HL-60 (cell line): ENCODE measurements at regions not wholly inside any gene's neighbourhood (a gene's known extent, or its start where the extent isn't known, plus 50 kb on each side); places are given as distances from the start of the nearest gene placed in this dataset.

Experiments
- GABPA ChIP-seq: IDR thresholded peaks from 2 replicates; pipeline ENCODE4 v1.6.1; 2012; ENCODE audit warnings: low read depth
- POLR2AphosphoS5 ChIP-seq: IDR thresholded peaks from 2 replicates; pipeline ENCODE4 v1.6.1; 2012; ENCODE audit warnings: low read depth
- SPI1 ChIP-seq: IDR thresholded peaks from 2 replicates; pipeline ENCODE4 v1.6.1; 2012; ENCODE audit warnings: low read depth, mild to moderate bottlenecking, borderline replicate concordance
- TF ChIP-seq, protein P1 (sequence below): IDR thresholded peaks from one replicate; pipeline ENCODE4 v1.5.1; 2011; ENCODE audit warnings: low read length, control low read depth, inconsistent platforms; ENCODE audit not compliant: insufficient read depth
- TF ChIP-seq, protein P2 (sequence below): IDR thresholded peaks from 2 replicates; pipeline ENCODE4 v1.6.1; 2012; ENCODE audit warnings: low read depth; ENCODE audit not compliant: insufficient replicate concordance

DNA sequence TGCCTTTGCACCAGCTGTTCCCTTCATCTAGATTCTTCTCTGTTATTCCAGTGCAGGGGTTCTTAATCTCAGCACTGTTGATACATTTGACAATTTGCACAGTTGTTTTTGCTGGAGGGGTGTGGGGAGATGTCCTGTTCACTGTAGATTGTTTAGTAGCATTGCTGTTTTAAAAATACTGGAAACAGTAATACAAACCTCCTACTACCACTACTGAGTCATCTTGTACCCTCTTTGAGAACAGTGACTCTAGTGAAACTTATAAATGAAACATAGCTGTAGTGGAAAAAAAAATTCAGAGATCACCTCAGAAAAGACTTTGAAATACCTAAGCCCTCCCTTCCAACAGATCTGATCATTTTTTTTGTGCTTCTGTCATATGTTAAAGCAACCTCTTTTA, 154.8 kb upstream of the TMEM196 start:
- TF ChIP-seq POLR2AphosphoS5 (no peak), SPI1 (no peak), GABPA (no peak)
- TF ChIP-seq, protein P1, sequence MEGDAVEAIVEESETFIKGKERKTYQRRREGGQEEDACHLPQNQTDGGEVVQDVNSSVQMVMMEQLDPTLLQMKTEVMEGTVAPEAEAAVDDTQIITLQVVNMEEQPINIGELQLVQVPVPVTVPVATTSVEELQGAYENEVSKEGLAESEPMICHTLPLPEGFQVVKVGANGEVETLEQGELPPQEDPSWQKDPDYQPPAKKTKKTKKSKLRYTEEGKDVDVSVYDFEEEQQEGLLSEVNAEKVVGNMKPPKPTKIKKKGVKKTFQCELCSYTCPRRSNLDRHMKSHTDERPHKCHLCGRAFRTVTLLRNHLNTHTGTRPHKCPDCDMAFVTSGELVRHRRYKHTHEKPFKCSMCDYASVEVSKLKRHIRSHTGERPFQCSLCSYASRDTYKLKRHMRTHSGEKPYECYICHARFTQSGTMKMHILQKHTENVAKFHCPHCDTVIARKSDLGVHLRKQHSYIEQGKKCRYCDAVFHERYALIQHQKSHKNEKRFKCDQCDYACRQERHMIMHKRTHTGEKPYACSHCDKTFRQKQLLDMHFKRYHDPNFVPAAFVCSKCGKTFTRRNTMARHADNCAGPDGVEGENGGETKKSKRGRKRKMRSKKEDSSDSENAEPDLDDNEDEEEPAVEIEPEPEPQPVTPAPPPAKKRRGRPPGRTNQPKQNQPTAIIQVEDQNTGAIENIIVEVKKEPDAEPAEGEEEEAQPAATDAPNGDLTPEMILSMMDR, result no peak
- TF ChIP-seq, protein P2, sequence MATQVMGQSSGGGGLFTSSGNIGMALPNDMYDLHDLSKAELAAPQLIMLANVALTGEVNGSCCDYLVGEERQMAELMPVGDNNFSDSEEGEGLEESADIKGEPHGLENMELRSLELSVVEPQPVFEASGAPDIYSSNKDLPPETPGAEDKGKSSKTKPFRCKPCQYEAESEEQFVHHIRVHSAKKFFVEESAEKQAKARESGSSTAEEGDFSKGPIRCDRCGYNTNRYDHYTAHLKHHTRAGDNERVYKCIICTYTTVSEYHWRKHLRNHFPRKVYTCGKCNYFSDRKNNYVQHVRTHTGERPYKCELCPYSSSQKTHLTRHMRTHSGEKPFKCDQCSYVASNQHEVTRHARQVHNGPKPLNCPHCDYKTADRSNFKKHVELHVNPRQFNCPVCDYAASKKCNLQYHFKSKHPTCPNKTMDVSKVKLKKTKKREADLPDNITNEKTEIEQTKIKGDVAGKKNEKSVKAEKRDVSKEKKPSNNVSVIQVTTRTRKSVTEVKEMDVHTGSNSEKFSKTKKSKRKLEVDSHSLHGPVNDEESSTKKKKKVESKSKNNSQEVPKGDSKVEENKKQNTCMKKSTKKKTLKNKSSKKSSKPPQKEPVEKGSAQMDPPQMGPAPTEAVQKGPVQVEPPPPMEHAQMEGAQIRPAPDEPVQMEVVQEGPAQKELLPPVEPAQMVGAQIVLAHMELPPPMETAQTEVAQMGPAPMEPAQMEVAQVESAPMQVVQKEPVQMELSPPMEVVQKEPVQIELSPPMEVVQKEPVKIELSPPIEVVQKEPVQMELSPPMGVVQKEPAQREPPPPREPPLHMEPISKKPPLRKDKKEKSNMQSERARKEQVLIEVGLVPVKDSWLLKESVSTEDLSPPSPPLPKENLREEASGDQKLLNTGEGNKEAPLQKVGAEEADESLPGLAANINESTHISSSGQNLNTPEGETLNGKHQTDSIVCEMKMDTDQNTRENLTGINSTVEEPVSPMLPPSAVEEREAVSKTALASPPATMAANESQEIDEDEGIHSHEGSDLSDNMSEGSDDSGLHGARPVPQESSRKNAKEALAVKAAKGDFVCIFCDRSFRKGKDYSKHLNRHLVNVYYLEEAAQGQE, result no peak
